HCT116 (cell line): ENCODE measurements at regions not wholly inside any gene's neighbourhood (a gene's known extent, or its start where the extent isn't known, plus 50 kb on each side); places are given as distances from the start of the nearest gene placed in this dataset.

Experiments
- ATAC-seq: fragments of 200-7000 bp; cut with Tn5 transposase; 2 replicates; pipeline ENCODE4 v1.9.1; 2020; ENCODE audit warnings: mild to moderate bottlenecking, moderate library complexity
- BruUV-seq: library from RNA; stranded (reverse); fragments of 400-500 nt; replicated peaks from 2 replicates; lab custom pipeline; 2021; lab: Mats Ljungman, UMichigan
- CTCF ChIA-PET: fragments of 300-600 bp; sonication (Branson Sonifier 250); formaldehyde crosslinking; loops from one replicate; lab custom pipeline; 2021; ENCODE audit warnings: antibody characterized with exemption; lab: Charles Lee
- POLR2A ChIA-PET: fragments of 300-600, 350-600 bp; sonication (Branson Sonifier 250); formaldehyde crosslinking; loops from one replicate; lab custom pipeline; 2021; ENCODE audit warnings: antibody characterized with exemption; lab: Charles Lee
- RAD21 ChIA-PET, 2 experiments: fragments of 300-600 bp; sonication (Branson Sonifier 250); formaldehyde crosslinking; loops; one replicate each; lab custom pipeline; 2023; ENCODE audit warnings: low total read pairs in 2 of 2; ENCODE audit not compliant: uncharacterized antibody in 2 of 2, unreplicated experiment in 2 of 2, low non-redundant PET in 1 of 2; lab: Charles Lee
- DNase-seq: peaks from one replicate; pipeline ENCODE4 v3.0.0-alpha.2; 2010; ENCODE audit warnings: low read depth, low spot score
- H2AFZ ChIP-seq: fragments of 200-600 bp; shearing (Covaris generic), sonication (generic); 2 replicates; pipeline ENCODE4 v1.6.1; 2017; ENCODE audit warnings: low read depth, mixed run types, mixed read lengths, antibody characterized with exemption, low read length; ENCODE audit not compliant: poor library complexity, severe bottlenecking
- H3K27ac ChIP-seq: 2 replicates; pipeline ENCODE4 v1.5.1; 2012; ENCODE audit warnings: low read depth, low read length
- H3K27me3 ChIP-seq: fragments of 200-600 bp; sonication (generic); 2 replicates; pipeline ENCODE4 v1.6.1; 2016; ENCODE audit warnings: mixed run types, low read length, mixed read lengths; ENCODE audit not compliant: insufficient read depth
- H3K36me3 ChIP-seq, 2 experiments: fragments of 200-500 bp in 1 of 2; fragments of 200-600 bp in 1 of 2; sonication (Bioruptor generic) in 1 of 2; sonication (generic) in 1 of 2; 2 replicates each; pipeline versions ENCODE4 v1.5.1 to v1.6.1; 2014 to 2016; ENCODE audit warnings: low read length in 2 of 2, inconsistent platforms in 1 of 2, mixed read lengths in 1 of 2, mixed run types in 1 of 2; ENCODE audit not compliant: insufficient read depth in 2 of 2, control insufficient read depth in 1 of 2
- H3K4me1 ChIP-seq, 2 experiments: fragments of 200-600 bp in 1 of 2; sonication (generic) in 1 of 2; 2 replicates each; pipeline versions ENCODE4 v1.5.1 to v1.6.1; 2012 to 2017; ENCODE audit warnings: low read length in 2 of 2, inconsistent platforms in 1 of 2, mild to moderate bottlenecking in 1 of 2, mixed read lengths in 1 of 2, mixed run types in 1 of 2, moderate library complexity in 1 of 2; ENCODE audit not compliant: insufficient read depth in 2 of 2, control insufficient read depth in 1 of 2
- H3K4me2 ChIP-seq: fragments of 200-600 bp; sonication (generic); 2 replicates; pipeline ENCODE4 v1.6.1; 2017; ENCODE audit warnings: mixed run types, low read length, mixed read lengths
- H3K4me3 ChIP-seq, 2 experiments: fragments of 200-600 bp in 1 of 2; sonication (generic) in 1 of 2; replicated peaks in 1 of 2; 2 replicates each; pipeline ENCODE4 v1.5.1; 2011 to 2016; ENCODE audit warnings: low read length in 2 of 2, control low read depth in 1 of 2, low read depth in 1 of 2, mild to moderate bottlenecking in 1 of 2, mixed read lengths in 1 of 2, mixed run types in 1 of 2
- H3K79me2 ChIP-seq: fragments of 200-600 bp; sonication (generic); 2 replicates; pipeline ENCODE4 v1.6.1; 2017; ENCODE audit warnings: mild to moderate bottlenecking, mixed run types, low read length, moderate library complexity, mixed read lengths; ENCODE audit not compliant: insufficient read depth
- H3K9ac ChIP-seq: fragments of 200-600 bp; sonication (generic); 2 replicates; pipeline ENCODE4 v1.6.1; 2016; ENCODE audit warnings: low read length, mixed read lengths
- H3K9me2 ChIP-seq: fragments of 200-600 bp; sonication (generic), shearing (Covaris generic); 2 replicates; pipeline ENCODE4 v1.6.1; 2017; ENCODE audit warnings: mixed run types, mild to moderate bottlenecking, moderate library complexity; ENCODE audit not compliant: insufficient read depth
- H3K9me3 ChIP-seq, 2 experiments: fragments of 200-500 bp in 1 of 2; fragments of 200-600 bp in 1 of 2; sonication (Bioruptor generic) in 1 of 2; sonication (generic) in 1 of 2; 2 replicates each; pipeline ENCODE4 v1.6.1; 2014 to 2017; ENCODE audit warnings: low read length in 2 of 2, mixed read lengths in 2 of 2, inconsistent platforms in 1 of 2, low read depth in 1 of 2, mild to moderate bottlenecking in 1 of 2, mixed run types in 1 of 2, moderate library complexity in 1 of 2; ENCODE audit not compliant: control insufficient read depth in 1 of 2, insufficient read depth in 1 of 2
- H4K20me1 ChIP-seq: fragments of 200-600 bp; sonication (generic), shearing (Covaris generic); 2 replicates; pipeline ENCODE4 v1.6.1; 2017; ENCODE audit warnings: mixed run types, mild to moderate bottlenecking, moderate library complexity; ENCODE audit not compliant: insufficient read depth
- CBX3 ChIP-seq: IDR thresholded peaks from 2 replicates; pipeline ENCODE4 v1.6.1; 2012; ENCODE audit warnings: low read depth
- EGR1 ChIP-seq: IDR thresholded peaks from 2 replicates; pipeline ENCODE4 v1.6.1; 2012; ENCODE audit warnings: low read depth
- ELF1 ChIP-seq: IDR thresholded peaks from 2 replicates; pipeline ENCODE4 v1.6.1; 2012; ENCODE audit warnings: low read depth, borderline replicate concordance
- EZH2 ChIP-seq: fragments of 200-600 bp; sonication (generic); IDR thresholded peaks from 2 replicates; pipeline ENCODE4 v1.6.1; 2017; ENCODE audit warnings: antibody characterized with exemption, mixed run types
- FOSL1 ChIP-seq: IDR thresholded peaks from 2 replicates; pipeline ENCODE4 v1.6.1; 2012; ENCODE audit warnings: low read depth
- POLR2A ChIP-seq: IDR thresholded peaks from 2 replicates; pipeline ENCODE4 v1.7.0; 2011; ENCODE audit warnings: borderline replicate concordance; ENCODE audit not compliant: insufficient read depth, insufficient read length; ENCODE audit errors: extremely low read depth
- RAD21 ChIP-seq: IDR thresholded peaks from 2 replicates; pipeline ENCODE4 v1.6.1; 2012; ENCODE audit warnings: low read depth, mild to moderate bottlenecking
- SRF ChIP-seq: IDR thresholded peaks from 2 replicates; pipeline ENCODE4 v1.6.1; 2012; ENCODE audit warnings: low read depth
- TCF7L2 ChIP-seq: IDR thresholded peaks from 2 replicates; pipeline ENCODE4 v1.7.0; 2011; ENCODE audit warnings: borderline replicate concordance, inconsistent platforms; ENCODE audit not compliant: insufficient read depth, insufficient read length; ENCODE audit errors: extremely low read depth
- ZFX ChIP-seq: fragments of 450-650 bp; IDR thresholded peaks from 2 replicates; pipeline ENCODE4 v1.6.1; 2017
- ZNF274 ChIP-seq: fragments of 200-500 bp; sonication (Bioruptor generic); IDR thresholded peaks from 2 replicates; pipeline ENCODE4 v1.6.1; 2014; ENCODE audit warnings: mild to moderate bottlenecking, low read depth, low read length, inconsistent platforms
- intact Hi-C: fragments of 100-400 bp; cut with micrococcal nuclease; formaldehyde crosslinking; loops from 2 replicates; pipeline ENCODE4 v1.10.0; 2022
- TF ChIP-seq, protein P1 (sequence below): IDR thresholded peaks from 2 replicates; pipeline ENCODE4 v1.6.1; 2012
- TF ChIP-seq, protein P2 (sequence below), 3 experiments: fragments of 200-600 bp in 1 of 3; sonication (generic) in 1 of 3; IDR thresholded peaks in 2 of 3; conservative IDR thresholded peaks in 1 of 3; 2 replicates each; pipeline ENCODE4 v1.5.1; 2012 to 2017; ENCODE audit warnings: low read depth in 2 of 3, low read length in 2 of 3, antibody characterized with exemption in 1 of 3, borderline replicate concordance in 1 of 3, control low read depth in 1 of 3, mild to moderate bottlenecking in 1 of 3, mixed read lengths in 1 of 3, mixed run types in 1 of 3, moderate library complexity in 1 of 3; ENCODE audit not compliant: insufficient read depth in 1 of 3

DNA sequence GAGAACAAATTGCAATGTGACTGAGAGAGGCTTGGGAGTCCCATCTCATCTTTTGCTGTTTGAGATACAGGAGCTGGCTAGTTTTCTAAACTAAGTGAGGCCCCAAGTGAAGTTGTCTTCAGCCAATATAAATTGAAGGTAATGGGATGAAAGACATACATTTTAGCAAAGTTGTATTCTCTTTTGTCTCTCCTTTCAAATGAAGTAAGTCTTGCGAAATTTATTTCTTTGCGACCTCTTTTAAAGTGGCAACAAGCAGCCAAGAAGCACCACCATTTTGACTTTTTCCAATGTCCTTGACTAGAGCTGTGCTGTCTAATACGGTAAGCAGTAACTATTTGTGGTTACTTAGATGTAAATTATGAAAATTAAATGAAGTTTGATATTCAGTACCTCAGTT, 385.7 kb downstream of the USP25 start:
- DNase-seq (no peak), ATAC-seq (no peak)
- Histone ChIP-seq H3K9ac (no peak overlapping the region), H3K4me2 (no peak overlapping the region), H3K27ac (no peak overlapping the region), H3K9me2 (no peaks in the 10 kb centered on the region), H3K4me1 (no peaks in the 10 kb centered on the region), H4K20me1 (no peaks in the 10 kb centered on the region), H3K27me3 (no peaks in the 10 kb centered on the region), H3K79me2 (no peaks in the 10 kb centered on the region), H3K4me3 (no peak overlapping the region), H3K36me3 (no peaks in the 10 kb centered on the region), H2AFZ (no peak overlapping the region), H3K9me3 (peaks cover 3 to 16% of the 10 kb centered on the region in 2 experiments; a peak in 3 of 4 replicates)
- BruUV-seq, result no TSS peak
- RAD21 ChIA-PET, result no interaction called here
- no peak for TF ChIP-seq RAD21
- TF ChIP-seq CBX3, result no peak
- TF ChIP-seq ELF1, result no peak
- no peak for TF ChIP-seq TCF7L2
- POLR2A ChIA-PET, result no interaction called here
- intact Hi-C loops, result no loop called here
- CTCF ChIA-PET, result no interaction called here

GRCh38 chr21:16116069-16116468, 386.3 kb downstream of the USP25 start:
- no peak for DNase-seq
- ATAC-seq, result no peak
- H2AFZ ChIP-seq, result no peak overlapping the region

More at GRCh38 chr21:16116069-16116468, 386.3 kb downstream of the USP25 start:
- TF ChIP-seq POLR2A, result no peak
- TF ChIP-seq, protein P1, sequence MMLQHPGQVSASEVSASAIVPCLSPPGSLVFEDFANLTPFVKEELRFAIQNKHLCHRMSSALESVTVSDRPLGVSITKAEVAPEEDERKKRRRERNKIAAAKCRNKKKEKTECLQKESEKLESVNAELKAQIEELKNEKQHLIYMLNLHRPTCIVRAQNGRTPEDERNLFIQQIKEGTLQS, result no peak
- TF ChIP-seq RAD21, result no peak
- TF ChIP-seq TCF7L2, result no peak
- TF ChIP-seq, protein P2, sequence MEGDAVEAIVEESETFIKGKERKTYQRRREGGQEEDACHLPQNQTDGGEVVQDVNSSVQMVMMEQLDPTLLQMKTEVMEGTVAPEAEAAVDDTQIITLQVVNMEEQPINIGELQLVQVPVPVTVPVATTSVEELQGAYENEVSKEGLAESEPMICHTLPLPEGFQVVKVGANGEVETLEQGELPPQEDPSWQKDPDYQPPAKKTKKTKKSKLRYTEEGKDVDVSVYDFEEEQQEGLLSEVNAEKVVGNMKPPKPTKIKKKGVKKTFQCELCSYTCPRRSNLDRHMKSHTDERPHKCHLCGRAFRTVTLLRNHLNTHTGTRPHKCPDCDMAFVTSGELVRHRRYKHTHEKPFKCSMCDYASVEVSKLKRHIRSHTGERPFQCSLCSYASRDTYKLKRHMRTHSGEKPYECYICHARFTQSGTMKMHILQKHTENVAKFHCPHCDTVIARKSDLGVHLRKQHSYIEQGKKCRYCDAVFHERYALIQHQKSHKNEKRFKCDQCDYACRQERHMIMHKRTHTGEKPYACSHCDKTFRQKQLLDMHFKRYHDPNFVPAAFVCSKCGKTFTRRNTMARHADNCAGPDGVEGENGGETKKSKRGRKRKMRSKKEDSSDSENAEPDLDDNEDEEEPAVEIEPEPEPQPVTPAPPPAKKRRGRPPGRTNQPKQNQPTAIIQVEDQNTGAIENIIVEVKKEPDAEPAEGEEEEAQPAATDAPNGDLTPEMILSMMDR (IDR thresholded peaks at IDR 0.05 in 2 of 3, conservative IDR thresholded peaks at IDR 0.05 in 1 of 3; ENCODE audit: borderline replicate concordance in 1 of 3, insufficient read depth in 1 of 3, low read depth in 2 of 3, low read length in 2 of 3), result no peak
- TF ChIP-seq EGR1, result no peak
- no peak for TF ChIP-seq ZFX
- no peak for TF ChIP-seq FOSL1
- TF ChIP-seq EZH2, result no peak
- no peak for TF ChIP-seq ZNF274
- TF ChIP-seq SRF, result no peak
- TF ChIP-seq, all 23 proteins: peak for 0
- no TSS peak for BruUV-seq
- no peaks in the 10 kb centered on the region for H3K27me3 ChIP-seq
- H3K4me2 ChIP-seq, result no peak overlapping the region
- ChIA-PET CTCF (no interaction called here), POLR2A (no interaction called here), RAD21 (no interaction called here)
- H3K4me3 ChIP-seq, result no peak overlapping the region
- H4K20me1 ChIP-seq, result no peaks in the 10 kb centered on the region
- H3K4me1 ChIP-seq, result no peaks in the 10 kb centered on the region
- intact Hi-C loops, result no loop called here
- no peak overlapping the region for H3K9ac ChIP-seq
- no peaks in the 10 kb centered on the region for H3K36me3 ChIP-seq
- no peaks in the 10 kb centered on the region for H3K79me2 ChIP-seq
- no peaks in the 10 kb centered on the region for H3K9me2 ChIP-seq
- peaks cover 3 to 16% of the 10 kb centered on the region in 2 experiments; a peak in 3 of 4 replicates for H3K9me3 ChIP-seq
- H3K27ac ChIP-seq, result no peak overlapping the region
